ENCODE measurements at regions not wholly inside any gene's neighbourhood (a gene's known extent, or its start where the extent isn't known, plus 50 kb on each side); places are given as distances from the start of the nearest gene placed in this dataset.
"Not testable (repeated sequence)": the region's sequence is repeated elsewhere in the genome, so short reads cannot be mapped to it uniquely, and the experiment has no call there.

GRCh38 chr6:14290772-14291330, 173.3 kb downstream of the CD83 start:
- H3K9me3 ChIP-seq: no peaks in the 10 kb centered on the region
- no peaks in the 10 kb centered on the region for H3K27me3 ChIP-seq
- H3K27ac ChIP-seq: no peak overlapping the region
- H3K4me1 ChIP-seq: peaks cover 0 to 4% (median 0%) of the 10 kb centered on the region in 4 donors
- 85 to 91% methylated on average over 5 of the region's 5 CpGs for WGBS, 2 donors
- intact Hi-C loops (cut with DNase I): no loop called here
- no peak overlapping the region for H3K4me3 ChIP-seq
- no peak for DNase-seq
- no peak for TF ChIP-seq POLR2AphosphoS5 (IDR thresholded peaks at IDR 0.05)
- TF ChIP-seq EP300 (IDR thresholded peaks at IDR 0.05): no peak
- TF ChIP-seq, protein P1, sequence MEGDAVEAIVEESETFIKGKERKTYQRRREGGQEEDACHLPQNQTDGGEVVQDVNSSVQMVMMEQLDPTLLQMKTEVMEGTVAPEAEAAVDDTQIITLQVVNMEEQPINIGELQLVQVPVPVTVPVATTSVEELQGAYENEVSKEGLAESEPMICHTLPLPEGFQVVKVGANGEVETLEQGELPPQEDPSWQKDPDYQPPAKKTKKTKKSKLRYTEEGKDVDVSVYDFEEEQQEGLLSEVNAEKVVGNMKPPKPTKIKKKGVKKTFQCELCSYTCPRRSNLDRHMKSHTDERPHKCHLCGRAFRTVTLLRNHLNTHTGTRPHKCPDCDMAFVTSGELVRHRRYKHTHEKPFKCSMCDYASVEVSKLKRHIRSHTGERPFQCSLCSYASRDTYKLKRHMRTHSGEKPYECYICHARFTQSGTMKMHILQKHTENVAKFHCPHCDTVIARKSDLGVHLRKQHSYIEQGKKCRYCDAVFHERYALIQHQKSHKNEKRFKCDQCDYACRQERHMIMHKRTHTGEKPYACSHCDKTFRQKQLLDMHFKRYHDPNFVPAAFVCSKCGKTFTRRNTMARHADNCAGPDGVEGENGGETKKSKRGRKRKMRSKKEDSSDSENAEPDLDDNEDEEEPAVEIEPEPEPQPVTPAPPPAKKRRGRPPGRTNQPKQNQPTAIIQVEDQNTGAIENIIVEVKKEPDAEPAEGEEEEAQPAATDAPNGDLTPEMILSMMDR (IDR thresholded peaks at IDR 0.05): no peak
- no peak for TF ChIP-seq POLR2A (IDR thresholded peaks at IDR 0.05)
- no peaks in the 10 kb centered on the region for H3K36me3 ChIP-seq

DNA sequence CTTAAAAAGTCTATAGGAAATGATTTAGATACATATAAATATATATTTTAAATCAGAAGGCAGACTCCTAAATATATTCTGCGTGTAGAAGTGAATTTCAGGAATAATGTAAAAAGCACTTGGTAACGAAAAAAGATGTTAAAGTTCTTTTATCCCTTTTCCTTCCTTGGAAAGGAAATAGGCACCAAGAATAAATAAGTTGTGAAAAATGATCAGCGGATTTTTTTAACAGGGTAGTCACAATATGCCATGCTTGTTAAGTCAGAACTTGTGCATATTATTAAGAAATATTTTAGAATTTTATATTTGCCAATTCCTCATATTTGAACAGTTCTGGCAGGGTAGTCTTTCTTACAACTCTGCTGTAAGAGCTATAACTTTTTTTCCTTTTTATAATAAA, 173.8 kb downstream of the CD83 start:
- H3K4me3 ChIP-seq: no peak overlapping the region
- no peak overlapping the region for H3K27ac ChIP-seq
- intact Hi-C loops (cut with DNase I): no loop called here
- 95 to 98% methylated on average over 3 of the region's 3 CpGs for WGBS, 2 donors
- H3K27me3 ChIP-seq: no peaks in the 10 kb centered on the region
- TF ChIP-seq, protein P1 (IDR thresholded peaks at IDR 0.05): no peak
- TF ChIP-seq EP300 (IDR thresholded peaks at IDR 0.05) (no peak), POLR2A (IDR thresholded peaks at IDR 0.05) (no peak), POLR2AphosphoS5 (IDR thresholded peaks at IDR 0.05) (no peak)
- no peak for DNase-seq
- H3K36me3 ChIP-seq: no peaks in the 10 kb centered on the region
- peaks cover 0 to 2% (median 0%) of the 10 kb centered on the region in 4 donors for H3K4me1 ChIP-seq
- H3K9me3 ChIP-seq: no peaks in the 10 kb centered on the region

DNA sequence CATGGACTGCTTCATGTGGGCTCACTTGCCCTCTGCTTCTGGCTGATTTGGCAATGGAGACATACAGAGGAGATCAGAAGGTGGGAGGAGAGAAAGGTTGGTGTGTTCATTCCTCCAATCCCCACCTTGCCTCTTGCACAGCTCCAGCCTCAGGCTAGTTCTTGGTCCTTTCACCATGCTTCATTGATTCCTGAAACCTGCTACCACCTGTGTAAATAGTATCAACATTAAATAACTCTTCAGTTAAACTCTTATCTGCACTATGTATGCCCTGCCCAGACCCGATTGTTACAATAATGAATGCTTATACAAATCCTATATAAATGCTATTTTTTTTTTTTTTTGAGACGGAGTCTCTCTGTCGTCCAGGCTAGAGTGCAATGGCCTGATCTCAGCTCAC, 174.5 kb downstream of the CD83 start:
- H3K4me3 ChIP-seq: no peak overlapping the region
- 22 to 78% methylated on average over 3 of the region's 3 CpGs for WGBS, 2 donors
- intact Hi-C loops (cut with DNase I): no loop called here
- H3K27me3 ChIP-seq: no peaks in the 10 kb centered on the region
- DNase-seq: no peak
- TF ChIP-seq EP300 (IDR thresholded peaks at IDR 0.05): no peak
- TF ChIP-seq POLR2AphosphoS5 (IDR thresholded peaks at IDR 0.05): no peak
- TF ChIP-seq, protein P1 (IDR thresholded peaks at IDR 0.05): no peak
- H3K36me3 ChIP-seq: no peaks in the 10 kb centered on the region
- H3K9me3 ChIP-seq: no peaks in the 10 kb centered on the region
- no peaks in the 10 kb centered on the region for H3K4me1 ChIP-seq
- H3K27ac ChIP-seq: no peak overlapping the region

DNA sequence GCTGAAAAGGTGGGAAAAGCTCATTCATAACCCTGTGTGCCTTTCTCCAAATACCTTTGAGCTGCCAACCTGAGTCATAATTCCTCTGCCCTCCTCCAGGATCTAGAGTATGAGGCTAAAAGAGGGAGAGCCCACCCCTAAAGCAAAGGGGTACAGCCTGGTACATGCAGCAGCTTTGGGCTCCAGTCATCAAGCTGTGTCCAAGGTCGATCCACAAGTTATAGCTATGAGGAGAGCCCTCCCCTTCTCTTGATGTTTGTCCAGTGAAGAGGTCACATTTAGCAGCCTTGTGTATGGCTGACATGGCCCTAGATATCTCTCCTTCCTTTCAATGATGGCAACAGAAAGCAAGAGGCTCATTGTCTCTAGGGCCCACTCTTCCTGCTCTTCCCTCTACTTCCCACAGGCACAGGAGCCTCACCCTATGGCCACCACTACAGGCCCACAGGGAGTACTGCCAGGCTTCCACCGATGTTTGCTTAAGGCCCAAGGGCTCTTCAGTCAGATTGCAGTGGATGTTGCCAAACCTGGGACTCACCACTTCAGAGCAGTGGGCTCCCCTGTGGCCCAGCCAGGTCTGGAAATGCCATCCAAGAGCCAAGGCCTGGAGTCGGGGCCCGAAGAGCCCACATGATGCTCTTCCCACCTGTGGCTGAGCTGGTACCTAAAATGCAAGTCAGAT, 176.8 kb downstream of the CD83 start:
- no peak overlapping the region for H3K27ac ChIP-seq
- H3K9me3 ChIP-seq: no peaks in the 10 kb centered on the region
- TF ChIP-seq POLR2AphosphoS5 (IDR thresholded peaks at IDR 0.05) (no peak), EP300 (IDR thresholded peaks at IDR 0.05) (no peak), POLR2A (IDR thresholded peaks at IDR 0.05) (no peak)
- TF ChIP-seq, protein P1 (IDR thresholded peaks at IDR 0.05): no peak
- H3K27me3 ChIP-seq: no peaks in the 10 kb centered on the region
- no peaks in the 10 kb centered on the region for H3K4me1 ChIP-seq
- no peak for DNase-seq
- intact Hi-C loops (cut with DNase I): no loop called here
- 93 to 96% methylated on average over 4 of the region's 4 CpGs for WGBS, 2 donors
- H3K36me3 ChIP-seq: no peaks in the 10 kb centered on the region
- H3K4me3 ChIP-seq: no peak overlapping the region

GRCh38 chr6:14296698-14297097, 179.1 kb downstream of the CD83 start:
- H3K4me3 ChIP-seq; H3K27ac ChIP-seq; H3K9me3 ChIP-seq; H3K27me3 ChIP-seq; DNase-seq; H3K4me1 ChIP-seq; intact Hi-C loops (cut with DNase I); H3K36me3 ChIP-seq: not testable (repeated sequence)
- 96 to 97% methylated on average over 6 of the region's 6 CpGs for WGBS, 2 donors

- H3K36me3 ChIP-seq; H3K27me3 ChIP-seq; intact Hi-C loops (cut with DNase I); DNase-seq; H3K27ac ChIP-seq; H3K4me3 ChIP-seq; H3K4me1 ChIP-seq; H3K9me3 ChIP-seq: not testable (repeated sequence)
- 96 to 97% methylated on average over 7 of the region's 7 CpGs for WGBS, 2 donors
Measured at GRCh38 chr6:14297118-14297517, 179.5 kb downstream of the CD83 start.

DNA sequence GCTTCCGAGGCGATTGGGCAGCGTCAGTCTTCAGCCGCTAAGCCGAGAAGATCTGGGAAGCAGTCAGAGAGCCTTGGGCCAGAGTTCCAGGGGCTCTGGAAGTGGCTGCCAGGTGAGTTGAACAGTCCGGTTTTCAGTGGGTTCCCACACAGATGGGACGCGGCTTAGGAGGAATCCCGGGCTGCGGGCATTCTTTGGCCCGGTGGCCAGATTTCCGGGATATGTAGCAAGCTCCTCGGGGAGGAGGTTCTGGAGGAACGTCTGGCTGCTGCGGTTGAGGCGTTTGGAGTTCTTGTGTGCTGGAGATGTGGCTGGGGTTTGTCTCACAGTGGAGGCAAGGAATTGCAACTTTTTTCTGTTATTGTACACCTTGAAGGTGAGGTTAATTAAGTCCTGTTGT, 182.6 kb downstream of the CD83 start:
- H3K27ac ChIP-seq; H3K36me3 ChIP-seq; H3K9me3 ChIP-seq; DNase-seq; intact Hi-C loops (cut with DNase I); H3K4me3 ChIP-seq; H3K27me3 ChIP-seq; H3K4me1 ChIP-seq: not testable (repeated sequence)
- 93 to 96% methylated on average over 16 of the region's 16 CpGs for WGBS, 2 donors

DNA sequence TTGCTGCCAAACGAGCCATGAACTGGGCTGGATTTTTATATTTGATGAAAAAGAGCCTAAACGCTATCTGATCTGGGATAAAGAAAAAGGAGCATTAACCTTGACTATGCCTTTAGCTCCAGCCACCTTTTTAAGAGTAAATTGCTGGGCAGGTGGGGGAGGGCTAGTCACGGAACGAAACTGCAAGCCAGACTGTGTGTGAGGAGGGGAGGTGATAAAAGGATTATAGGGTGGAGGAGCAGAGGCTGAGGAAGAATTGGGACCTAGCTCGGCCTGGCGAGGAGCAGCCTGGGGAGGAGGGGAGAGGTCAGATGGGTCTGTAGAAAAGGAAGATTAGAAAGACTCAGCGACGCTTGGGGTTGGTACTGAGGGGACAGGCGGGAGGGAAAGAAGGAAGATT, 183.1 kb downstream of the CD83 start:
- WGBS, 2 donors: 87 to 93% methylated on average over 5 of the region's 9 CpGs
- DNase-seq; intact Hi-C loops (cut with DNase I); H3K27ac ChIP-seq; H3K27me3 ChIP-seq; H3K4me1 ChIP-seq; H3K9me3 ChIP-seq; H3K36me3 ChIP-seq; H3K4me3 ChIP-seq: not testable (repeated sequence)

Measured in sigmoid colon (tissue), 6 donors.